ENCODE measurements at regions not wholly inside any gene's neighbourhood (a gene's known extent, or its start where the extent isn't known, plus 50 kb on each side); places are given as distances from the start of the nearest gene placed in this dataset.

DNA sequence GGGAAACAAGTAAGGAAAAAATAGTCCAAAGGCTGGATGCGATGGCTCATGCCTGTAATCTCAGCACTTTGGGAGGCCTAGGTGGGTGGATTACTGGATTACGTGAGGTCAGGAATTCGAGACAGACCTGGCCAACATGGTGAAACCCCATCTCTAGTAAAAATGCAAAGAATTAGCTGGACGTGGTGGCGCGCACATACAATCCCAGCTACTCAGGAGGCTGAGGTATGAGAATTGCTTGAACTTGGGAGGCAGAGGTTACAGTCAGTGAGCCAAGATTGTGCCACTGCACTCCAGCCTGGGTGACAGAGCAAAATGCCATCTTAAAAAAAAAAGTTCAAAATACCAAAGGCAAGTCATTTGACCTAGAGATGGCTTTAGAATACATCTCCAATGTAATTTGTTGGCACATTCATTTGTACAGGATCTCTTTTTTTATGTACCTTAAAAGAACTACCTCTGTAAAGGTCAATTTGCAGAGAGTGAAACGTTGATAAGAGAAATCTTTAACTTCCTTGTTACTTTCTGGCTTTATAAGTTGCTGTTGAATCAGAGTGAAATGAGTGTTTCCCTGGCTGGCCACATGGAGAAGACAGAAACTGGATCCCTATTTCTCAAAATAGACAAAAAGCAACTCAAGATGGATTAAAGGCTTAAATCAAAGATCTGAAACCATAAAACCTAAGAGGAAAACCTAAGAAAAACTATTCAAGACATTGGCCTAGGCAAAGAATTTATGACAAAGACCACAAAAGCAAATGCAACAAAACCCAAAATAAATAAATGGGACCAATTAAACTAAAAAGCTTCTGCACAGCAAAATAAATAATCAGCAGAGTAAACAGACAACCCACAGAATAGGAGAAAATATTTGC lies 260.7 kb downstream of the KLF6 start:
- H3K4me3 ChIP-seq: no peak overlapping the region
- no peak overlapping the region for H3K27ac Mint-ChIP-seq
- DNase-seq (ENCODE audit: low spot score): no peak
- no peak overlapping the region for H3K4me3 Mint-ChIP-seq
- H3K79me2 ChIP-seq (ENCODE audit: low read depth): no peaks in the 10 kb centered on the region
- no peaks in the 10 kb centered on the region for H3K4me1 ChIP-seq
- no peaks in the 10 kb centered on the region for H3K36me3 Mint-ChIP-seq
- no peaks in the 10 kb centered on the region for H4K20me1 ChIP-seq (ENCODE audit: low read depth)
- H3K27me3 Mint-ChIP-seq (ENCODE audit: insufficient read depth, low read depth): peaks cover 8% of the 10 kb centered on the region
- no peak overlapping the region for H3K27ac ChIP-seq
- no peaks in the 10 kb centered on the region for H3K27me3 ChIP-seq
- peaks cover 3% of the 10 kb centered on the region for H3K4me1 Mint-ChIP-seq
- peaks cover 13% of the 10 kb centered on the region for H3K9me3 Mint-ChIP-seq
- H3K36me3 ChIP-seq: no peaks in the 10 kb centered on the region
- no peaks in the 10 kb centered on the region for H3F3A ChIP-seq (ENCODE audit: low read depth)
- TF ChIP-seq EZH2phosphoT487 (IDR thresholded peaks at IDR 0.05) (no peak), EZH2 (IDR thresholded peaks at IDR 0.05) (no peak)
- TF ChIP-seq, protein P1, sequence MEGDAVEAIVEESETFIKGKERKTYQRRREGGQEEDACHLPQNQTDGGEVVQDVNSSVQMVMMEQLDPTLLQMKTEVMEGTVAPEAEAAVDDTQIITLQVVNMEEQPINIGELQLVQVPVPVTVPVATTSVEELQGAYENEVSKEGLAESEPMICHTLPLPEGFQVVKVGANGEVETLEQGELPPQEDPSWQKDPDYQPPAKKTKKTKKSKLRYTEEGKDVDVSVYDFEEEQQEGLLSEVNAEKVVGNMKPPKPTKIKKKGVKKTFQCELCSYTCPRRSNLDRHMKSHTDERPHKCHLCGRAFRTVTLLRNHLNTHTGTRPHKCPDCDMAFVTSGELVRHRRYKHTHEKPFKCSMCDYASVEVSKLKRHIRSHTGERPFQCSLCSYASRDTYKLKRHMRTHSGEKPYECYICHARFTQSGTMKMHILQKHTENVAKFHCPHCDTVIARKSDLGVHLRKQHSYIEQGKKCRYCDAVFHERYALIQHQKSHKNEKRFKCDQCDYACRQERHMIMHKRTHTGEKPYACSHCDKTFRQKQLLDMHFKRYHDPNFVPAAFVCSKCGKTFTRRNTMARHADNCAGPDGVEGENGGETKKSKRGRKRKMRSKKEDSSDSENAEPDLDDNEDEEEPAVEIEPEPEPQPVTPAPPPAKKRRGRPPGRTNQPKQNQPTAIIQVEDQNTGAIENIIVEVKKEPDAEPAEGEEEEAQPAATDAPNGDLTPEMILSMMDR (IDR thresholded peaks at IDR 0.05): no peak
- H3K4me2 ChIP-seq: no peak overlapping the region
- H3K9me3 ChIP-seq (ENCODE audit: low read depth): no peaks in the 10 kb centered on the region
- H2AFZ ChIP-seq (replicated peaks): no peak overlapping the region
- H3K9ac ChIP-seq: no peak overlapping the region

DNA sequence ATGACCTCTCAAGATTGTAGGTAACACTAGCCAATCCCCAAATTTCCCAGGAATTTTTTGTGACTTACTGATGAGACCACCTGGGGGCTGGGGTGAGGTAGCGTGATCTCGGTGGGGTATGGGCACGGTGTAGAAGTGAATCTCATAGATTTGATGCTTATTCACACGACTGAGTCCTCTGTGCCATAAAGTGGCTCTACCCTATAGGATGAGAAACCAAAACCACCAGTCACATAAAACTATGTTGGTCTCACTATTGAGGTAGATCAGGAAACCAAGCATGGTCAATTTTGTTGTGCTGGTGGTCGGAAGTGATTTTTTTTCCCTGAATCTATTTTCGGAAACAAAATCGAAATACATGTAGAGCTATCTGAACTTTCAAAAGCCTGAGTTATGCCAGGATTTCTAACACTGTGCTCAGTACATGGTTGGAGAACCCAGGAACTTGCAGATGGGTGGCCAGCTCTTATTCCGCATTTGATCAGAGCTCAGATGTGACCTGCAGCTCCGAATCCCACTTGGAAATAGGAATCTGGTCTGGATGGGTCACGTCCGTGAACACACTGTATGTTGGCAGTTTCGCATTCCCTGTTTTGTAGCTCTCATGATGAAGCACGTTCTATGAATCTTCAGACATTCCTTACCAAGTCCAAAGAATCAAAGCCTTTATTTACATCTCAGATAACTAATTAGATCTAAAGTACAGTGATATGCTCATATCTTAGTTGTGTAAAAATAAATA lies 261.5 kb downstream of the KLF6 start:
- Mint-ChIP-seq H3K4me3 (no peak overlapping the region), H3K9me3 (peaks cover 19% of the 10 kb centered on the region), H3K27me3 (ENCODE audit: insufficient read depth, low read depth) (peaks cover 8% of the 10 kb centered on the region), H3K36me3 (no peaks in the 10 kb centered on the region), H3K4me1 (peaks cover 3% of the 10 kb centered on the region), H3K27ac (no peak overlapping the region)
- TF ChIP-seq, protein P1 (IDR thresholded peaks at IDR 0.05): no peak
- no peak for TF ChIP-seq EZH2phosphoT487 (IDR thresholded peaks at IDR 0.05)
- TF ChIP-seq EZH2 (IDR thresholded peaks at IDR 0.05): no peak
- no peaks in the 10 kb centered on the region for H3K4me1 ChIP-seq
- no peak overlapping the region for H2AFZ ChIP-seq (replicated peaks)
- no peaks in the 10 kb centered on the region for H3K79me2 ChIP-seq (ENCODE audit: low read depth)
- no peak overlapping the region for H3K9ac ChIP-seq
- H4K20me1 ChIP-seq (ENCODE audit: low read depth): no peaks in the 10 kb centered on the region
- H3K27me3 ChIP-seq: no peaks in the 10 kb centered on the region
- H3K9me3 ChIP-seq (ENCODE audit: low read depth): no peaks in the 10 kb centered on the region
- no peaks in the 10 kb centered on the region for H3K36me3 ChIP-seq
- H3K4me2 ChIP-seq: no peak overlapping the region
- no peaks in the 10 kb centered on the region for H3F3A ChIP-seq (ENCODE audit: low read depth)
- H3K27ac ChIP-seq: no peak overlapping the region
- no peak for DNase-seq (ENCODE audit: low spot score)
- H3K4me3 ChIP-seq: no peak overlapping the region

DNA sequence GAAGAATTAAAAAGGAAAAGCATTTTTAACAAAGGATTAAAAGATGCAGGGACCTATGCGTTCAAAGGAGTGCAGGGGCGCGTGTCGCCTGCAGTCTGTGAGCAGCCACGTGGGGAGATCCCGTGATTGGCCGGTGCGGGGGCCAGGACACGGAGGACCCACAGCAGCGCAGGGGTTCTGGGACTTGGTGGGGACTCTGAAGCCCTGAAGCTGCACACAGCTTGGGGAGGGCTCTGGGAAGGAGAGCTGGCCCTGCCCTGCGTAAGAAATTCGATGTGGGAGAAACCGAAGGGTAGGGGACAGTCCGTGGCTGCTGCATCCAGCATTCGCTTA lies 268.1 kb downstream of the KLF6 start:
- Histone ChIP-seq H3K27ac (no peak overlapping the region), H3K27me3 (no peaks in the 10 kb centered on the region), H3K79me2 (ENCODE audit: low read depth) (no peaks in the 10 kb centered on the region), H3K9ac (no peak overlapping the region), H3F3A (ENCODE audit: low read depth) (peaks cover 11% of the 10 kb centered on the region), H3K36me3 (no peaks in the 10 kb centered on the region), H3K9me3 (ENCODE audit: low read depth) (no peaks in the 10 kb centered on the region), H4K20me1 (ENCODE audit: low read depth) (no peaks in the 10 kb centered on the region), H3K4me3 (no peak overlapping the region), H3K4me1 (peaks cover 11% of the 10 kb centered on the region), H3K4me2 (no peak overlapping the region), H2AFZ (replicated peaks) (no peak overlapping the region)
- Mint-ChIP-seq H3K4me1 (peaks cover 29% of the 10 kb centered on the region), H3K27me3 (ENCODE audit: insufficient read depth, low read depth) (peaks cover 20% of the 10 kb centered on the region), H3K4me3 (no peak overlapping the region), H3K36me3 (no peaks in the 10 kb centered on the region), H3K27ac (peak overlapping the region; percentile 86), H3K9me3 (peaks cover 34% of the 10 kb centered on the region)
- TF ChIP-seq EZH2phosphoT487 (IDR thresholded peaks at IDR 0.05): no peak
- no peak for DNase-seq (ENCODE audit: low spot score)

Measured in neural progenitor cell (in vitro differentiated cells).